IPS-20b (cell line): ENCODE measurements at regions not wholly inside any gene's neighbourhood (a gene's known extent, or its start where the extent isn't known, plus 50 kb on each side); places are given as distances from the start of the nearest gene placed in this dataset.
"Not testable (repeated sequence)": the region's sequence is repeated elsewhere in the genome, so short reads cannot be mapped to it uniquely, and the experiment has no call there.

ENCODE experiments used
- H3K27ac ChIP-seq: one replicate; pipeline ENCODE4 v1.5.1; 2013; ENCODE audit warnings: low read length
- H3K27me3 ChIP-seq: 2 replicates; pipeline ENCODE4 v1.6.1; 2013; ENCODE audit warnings: mild to moderate bottlenecking, low read length, inconsistent platforms; ENCODE audit not compliant: insufficient read depth
- H3K36me3 ChIP-seq: 2 replicates; pipeline ENCODE4 v1.6.1; 2013; ENCODE audit warnings: low read depth, mild to moderate bottlenecking, inconsistent platforms, low read length, moderate library complexity; ENCODE audit not compliant: insufficient read depth
- H3K4me1 ChIP-seq: 2 replicates; pipeline ENCODE4 v1.6.1; 2013; ENCODE audit warnings: mild to moderate bottlenecking, control low read depth, inconsistent platforms, low read length, moderate library complexity; ENCODE audit not compliant: insufficient read depth
- H3K4me3 ChIP-seq: 2 replicates; pipeline ENCODE4 v1.5.1; 2013; ENCODE audit warnings: mild to moderate bottlenecking, low read length, inconsistent platforms
- H3K9ac ChIP-seq: 2 replicates; pipeline ENCODE4 v1.6.1; 2013; ENCODE audit warnings: low read depth, mild to moderate bottlenecking, inconsistent platforms, low read length, moderate library complexity
- H3K9me3 ChIP-seq: 2 replicates; pipeline ENCODE4 v1.6.1; 2013; ENCODE audit warnings: mild to moderate bottlenecking, low read depth, low read length, inconsistent platforms; ENCODE audit not compliant: insufficient read depth

GRCh38 chr6:68039641-68040311 lies 595.3 kb upstream of the ADGRB3 start:
- peak overlapping the region; percentile 90 for H3K9ac ChIP-seq
- no peaks in the 10 kb centered on the region for H3K36me3 ChIP-seq
- no peaks in the 10 kb centered on the region for H3K27me3 ChIP-seq
- H3K4me3 ChIP-seq: peak overlapping the region; percentile 61
- peaks cover 41% of the 10 kb centered on the region; the same call in 1 of the 2 replicates for H3K4me1 ChIP-seq
- 0 out of 2 replicates have a peak, but pooled peaks cover 4% of the 10 kb centered on the region for H3K9me3 ChIP-seq
- H3K27ac ChIP-seq: peak overlapping the region; percentile 80

- Histone ChIP-seq H3K36me3 (no peaks in the 10 kb centered on the region), H3K4me3 (peak overlapping the region; percentile 61), H3K9me3 (0 out of 2 replicates have a peak, but pooled peaks cover 8% of the 10 kb centered on the region), H3K27ac (peak overlapping the region; percentile 80), H3K4me1 (peaks cover 41% of the 10 kb centered on the region; the same call in 1 of the 2 replicates), H3K27me3 (no peaks in the 10 kb centered on the region), H3K9ac (peak overlapping the region; percentile 90)
These were observed 596.2 kb upstream of the ADGRB3 start for GRCh38 chr6:68038815-68039408.

GRCh38 chr6:68032217-68032616 lies 602.9 kb upstream of the ADGRB3 start:
- Histone ChIP-seq H3K4me3 (no peak overlapping the region), H3K4me1 (no peaks in the 10 kb centered on the region), H3K9ac (no peak overlapping the region), H3K9me3 (0 out of 2 replicates have a peak, but pooled peaks cover 8% of the 10 kb centered on the region), H3K36me3 (no peaks in the 10 kb centered on the region), H3K27me3 (no peaks in the 10 kb centered on the region), H3K27ac (no peak overlapping the region)

- no peaks in the 10 kb centered on the region for H3K4me1 ChIP-seq
- H3K4me3 ChIP-seq: no peak overlapping the region
- H3K9ac ChIP-seq: no peak overlapping the region
- no peaks in the 10 kb centered on the region for H3K27me3 ChIP-seq
- H3K36me3 ChIP-seq: no peaks in the 10 kb centered on the region
- H3K27ac ChIP-seq: no peak overlapping the region
- 0 out of 2 replicates have a peak, but pooled peaks cover 5% of the 10 kb centered on the region for H3K9me3 ChIP-seq
These were observed 604.0 kb upstream of the ADGRB3 start for GRCh38 chr6:68031054-68031453.

- H3K27ac ChIP-seq: no peak overlapping the region
- no peak overlapping the region for H3K4me3 ChIP-seq
- H3K9me3 ChIP-seq: no peaks in the 10 kb centered on the region
- H3K36me3 ChIP-seq: no peaks in the 10 kb centered on the region
- no peak overlapping the region for H3K9ac ChIP-seq
- H3K27me3 ChIP-seq: no peaks in the 10 kb centered on the region
- no peaks in the 10 kb centered on the region for H3K4me1 ChIP-seq
These were observed 608.6 kb upstream of the ADGRB3 start for GRCh38 chr6:68026483-68026882.

- no peaks in the 10 kb centered on the region for H3K4me1 ChIP-seq
- no peaks in the 10 kb centered on the region for H3K36me3 ChIP-seq
- H3K27me3 ChIP-seq: no peaks in the 10 kb centered on the region
- no peak overlapping the region for H3K9ac ChIP-seq
- H3K9me3 ChIP-seq: no peaks in the 10 kb centered on the region
- no peak overlapping the region for H3K27ac ChIP-seq
- no peak overlapping the region for H3K4me3 ChIP-seq
These were observed 609.3 kb upstream of the ADGRB3 start for GRCh38 chr6:68025764-68026163.

- Histone ChIP-seq H3K9ac (no peak overlapping the region), H3K9me3 (no peaks in the 10 kb centered on the region), H3K4me3 (no peak overlapping the region), H3K4me1 (no peaks in the 10 kb centered on the region), H3K27me3 (no peaks in the 10 kb centered on the region), H3K36me3 (no peaks in the 10 kb centered on the region), H3K27ac (no peak overlapping the region)
These were observed 610.4 kb upstream of the ADGRB3 start for GRCh38 chr6:68024570-68025269.

- not testable (repeated sequence) for H3K4me1 ChIP-seq, H3K27ac ChIP-seq, H3K9ac ChIP-seq, H3K27me3 ChIP-seq, H3K9me3 ChIP-seq, H3K4me3 ChIP-seq, H3K36me3 ChIP-seq
These were observed 612.1 kb upstream of the ADGRB3 start for GRCh38 chr6:68022968-68023367.

- Histone ChIP-seq H3K4me1 (peaks cover 6% of the 10 kb centered on the region; the same call in 1 of the 2 replicates), H3K36me3 (no peaks in the 10 kb centered on the region), H3K9me3 (no peaks in the 10 kb centered on the region), H3K27ac (no peak overlapping the region), H3K9ac (no peak overlapping the region), H3K27me3 (no peaks in the 10 kb centered on the region), H3K4me3 (no peak overlapping the region)
These were observed 621.1 kb upstream of the ADGRB3 start for GRCh38 chr6:68013780-68014515.

- H3K27ac ChIP-seq: no peak overlapping the region
- no peaks in the 10 kb centered on the region for H3K36me3 ChIP-seq
- no peaks in the 10 kb centered on the region for H3K27me3 ChIP-seq
- peaks cover 6% of the 10 kb centered on the region; the same call in 1 of the 2 replicates for H3K4me1 ChIP-seq
- H3K9me3 ChIP-seq: no peaks in the 10 kb centered on the region
- H3K4me3 ChIP-seq: no peak overlapping the region
- H3K9ac ChIP-seq: no peak overlapping the region
These were observed 622.3 kb upstream of the ADGRB3 start for GRCh38 chr6:68012822-68013221.

- no peaks in the 10 kb centered on the region for H3K9me3 ChIP-seq
- no peaks in the 10 kb centered on the region for H3K27me3 ChIP-seq
- H3K9ac ChIP-seq: no peak overlapping the region
- H3K27ac ChIP-seq: no peak overlapping the region
- no peaks in the 10 kb centered on the region for H3K36me3 ChIP-seq
- H3K4me1 ChIP-seq: peaks cover 5% of the 10 kb centered on the region; the same call in 1 of the 2 replicates
- no peak overlapping the region for H3K4me3 ChIP-seq
These were observed 624.1 kb upstream of the ADGRB3 start for GRCh38 chr6:68010936-68011335.
